ENCODE measurements at regions not wholly inside any gene's neighbourhood (a gene's known extent, or its start where the extent isn't known, plus 50 kb on each side); places are given as distances from the start of the nearest gene placed in this dataset.

DNA sequence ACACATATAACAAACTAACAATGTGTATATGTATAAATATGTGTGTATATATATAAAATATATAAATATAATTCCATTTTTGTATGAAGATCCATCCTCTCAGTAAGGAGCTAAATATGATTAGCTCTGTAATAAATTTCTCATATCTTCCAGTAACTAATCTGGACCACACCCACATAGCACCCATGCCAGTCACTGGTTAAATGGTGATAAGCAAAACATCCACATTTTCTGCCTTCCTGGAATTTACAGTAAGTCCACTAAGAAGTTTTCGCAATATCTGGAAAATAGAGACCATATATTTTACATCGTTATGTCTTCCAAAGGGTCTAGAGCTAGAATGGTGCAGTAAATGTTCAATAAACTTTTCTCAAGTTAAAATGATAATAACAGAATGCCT lies 151.5 kb upstream of the STMND1 start:
- no peak for TF ChIP-seq MAZ (IDR thresholded peaks at IDR 0.05; ENCODE audit: borderline replicate concordance, low read depth, low read length)
- no peak for TF ChIP-seq CTCF (conservative IDR thresholded peaks at IDR 0.05; ENCODE audit: low read depth, low read length)
- no peak for TF ChIP-seq RCOR1 (IDR thresholded peaks at IDR 0.05; ENCODE audit: insufficient replicate concordance, low read length)
- no peak for TF ChIP-seq RAD21 (IDR thresholded peaks at IDR 0.05; ENCODE audit: low read length)
- no peak for TF ChIP-seq POLR2A (IDR thresholded peaks at IDR 0.05; ENCODE audit: low read depth, low read length)
- no peak for TF ChIP-seq CEBPB (IDR thresholded peaks at IDR 0.05; ENCODE audit: low read depth, low read length)
- TF ChIP-seq MXI1 (IDR thresholded peaks at IDR 0.05; ENCODE audit: borderline replicate concordance, low read depth, low read length) = no peak
- no peak for TF ChIP-seq USF2 (IDR thresholded peaks at IDR 0.05; ENCODE audit: low read depth, low read length)
- no peak for TF ChIP-seq MAFK (IDR thresholded peaks at IDR 0.05; ENCODE audit: low read depth, low read length)
- no peak for TF ChIP-seq SMC3 (IDR thresholded peaks at IDR 0.05; ENCODE audit: low read depth, low read length)
- TF ChIP-seq BHLHE40 (IDR thresholded peaks at IDR 0.05; ENCODE audit: low read depth, low read length) = no peak
